SK-N-MC (cell line): ENCODE measurements at regions not wholly inside any gene's neighbourhood (a gene's known extent, or its start where the extent isn't known, plus 50 kb on each side); places are given as distances from the start of the nearest gene placed in this dataset.

ENCODE experiments used
- EZH2 ChIP-seq: fragments of 200-600 bp; sonication (generic); IDR thresholded peaks from one replicate; pipeline ENCODE4 v1.6.1; 2017; ENCODE audit warnings: antibody characterized with exemption
- FOXP2 ChIP-seq: optimal IDR thresholded peaks from 2 replicates; pipeline ENCODE3; 2011; ENCODE audit warnings: mild to moderate bottlenecking, moderate library complexity; ENCODE audit not compliant: insufficient read depth; ENCODE audit errors: extremely low read length, control extremely low read depth
- POLR2AphosphoS5 ChIP-seq: IDR thresholded peaks from 2 replicates; pipeline ENCODE4 v1.6.1; 2012; ENCODE audit warnings: mild to moderate bottlenecking, low read depth, low read length, borderline replicate concordance

DNA sequence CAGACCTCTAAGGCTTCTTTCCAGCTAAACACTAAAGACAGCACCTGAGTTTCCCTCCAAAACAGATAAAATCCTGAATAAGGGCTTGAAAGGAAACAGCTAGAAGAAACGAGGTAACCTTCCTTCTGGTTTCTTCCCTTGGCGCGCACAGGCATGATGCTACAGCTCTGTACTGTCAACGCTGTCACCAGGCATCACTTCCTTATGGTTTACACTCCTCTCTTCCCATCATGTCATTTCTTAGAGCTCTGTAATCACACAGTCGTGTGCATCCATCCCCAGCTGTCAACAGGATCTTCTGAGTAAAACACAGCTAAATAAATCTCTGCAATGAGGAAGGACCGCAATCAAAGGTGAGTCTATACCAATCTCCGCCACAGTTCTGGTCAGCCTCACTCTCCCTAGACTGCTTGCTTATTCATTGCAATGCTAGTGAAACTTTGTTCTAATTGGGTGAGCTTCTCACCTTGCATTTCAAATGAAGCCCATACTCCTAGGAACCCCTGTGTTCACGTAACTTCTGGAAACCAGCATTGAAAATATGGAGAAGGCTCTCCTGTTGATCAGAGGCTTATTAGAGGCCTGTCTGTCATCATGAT, 162.6 kb upstream of the DTNBP1 start:
- no peak for TF ChIP-seq POLR2AphosphoS5
- TF ChIP-seq EZH2 = no peak
- TF ChIP-seq FOXP2 = no peak
